Thoracic aorta (tissue), 2 donors: ENCODE measurements at regions not wholly inside any gene's neighbourhood (a gene's known extent, or its start where the extent isn't known, plus 50 kb on each side); places are given as distances from the start of the nearest gene placed in this dataset.

ENCODE experiments used
- ATAC-seq: fragments of 150-250 bp; one replicate; pipeline ENCODE4 v1.8.0; 2017; ENCODE audit warnings: low read depth; ENCODE audit not compliant: insufficient number of reproducible peaks, low FRiP score
- DNase-seq: peaks from one replicate; pipeline ENCODE4 v3.0.0-alpha.2; 2020; ENCODE audit warnings: low spot score
- H3K27ac ChIP-seq, 2 donors: fragments of 200-600 bp; sonication (generic); 1 replicate in 1 of 2; 2 replicates in 1 of 2; pipeline ENCODE4 v1.5.1; 2016; ENCODE audit warnings: mild to moderate bottlenecking in 2 of 2, moderate library complexity in 2 of 2
- H3K27me3 ChIP-seq: fragments of 200-600 bp; sonication (generic); replicated peaks from 2 replicates; pipeline ENCODE4 v1.6.0; 2016; ENCODE audit warnings: mild to moderate bottlenecking; ENCODE audit not compliant: insufficient read depth
- H3K36me3 ChIP-seq: fragments of 200-600 bp; sonication (generic); one replicate; pipeline ENCODE4 v1.5.1; 2016
- H3K4me1 ChIP-seq, 2 donors: fragments of 200-600 bp; sonication (generic); 1 replicate in 1 of 2; 2 replicates in 1 of 2; pipeline versions ENCODE4 v1.5.1 to v1.6.0; 2016; ENCODE audit warnings: low read depth in 2 of 2, mild to moderate bottlenecking in 1 of 2; ENCODE audit not compliant: control insufficient read depth in 1 of 2
- H3K4me3 ChIP-seq: fragments of 200-600 bp; sonication (generic); 2 replicates; pipeline ENCODE4 v1.5.1; 2016; ENCODE audit warnings: mild to moderate bottlenecking
- H3K9me3 ChIP-seq: fragments of 200-600 bp; sonication (generic); 2 replicates; pipeline ENCODE4 v1.5.1; 2016
- CTCF ChIP-seq: fragments of 200-600 bp; sonication (generic); IDR thresholded peaks from one replicate; pipeline ENCODE4 v1.5.1; 2019; ENCODE audit warnings: antibody characterized with exemption

- H3K27me3 ChIP-seq: no peaks in the 10 kb centered on the region
- H3K4me1 ChIP-seq: no peaks in the 10 kb centered on the region
- TF ChIP-seq CTCF: no peak
- no peak overlapping the region for H3K4me3 ChIP-seq
- no peaks in the 10 kb centered on the region for H3K36me3 ChIP-seq
- no peak for ATAC-seq
- H3K27ac ChIP-seq: no peak overlapping the region
- no peaks in the 10 kb centered on the region for H3K9me3 ChIP-seq
- DNase-seq: no peak
Observed at GRCh38 chr7:46953008-46953407, 628.9 kb downstream of the TNS3 start.

GRCh38 chr7:46949270-46949931 lies 632.5 kb downstream of the TNS3 start:
- no peak for TF ChIP-seq CTCF
- Histone ChIP-seq H3K36me3 (no peaks in the 10 kb centered on the region), H3K4me1 (no peaks in the 10 kb centered on the region), H3K27me3 (no peaks in the 10 kb centered on the region), H3K4me3 (no peak overlapping the region), H3K9me3 (no peaks in the 10 kb centered on the region), H3K27ac (no peak overlapping the region)
- ATAC-seq: no peak
- no peak for DNase-seq

DNA sequence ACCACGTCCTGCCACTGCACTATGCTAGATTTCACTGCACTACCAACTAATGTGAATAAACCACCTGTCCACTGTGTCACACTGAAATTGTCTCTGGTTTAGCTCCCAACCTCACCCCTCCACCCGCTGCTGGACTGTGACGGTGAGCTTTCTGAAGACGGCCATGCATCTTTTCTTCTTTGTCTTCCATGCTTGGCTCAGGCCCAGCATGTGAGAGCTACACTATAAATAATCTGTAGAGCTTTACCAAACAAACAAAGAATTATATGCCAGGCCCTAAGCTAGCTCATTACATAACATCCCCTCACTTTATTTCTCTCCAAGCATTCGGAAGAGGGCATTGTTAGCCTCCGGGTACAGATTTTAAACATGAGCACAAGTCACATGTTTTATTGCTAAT lies 633.2 kb downstream of the TNS3 start:
- H3K4me3 ChIP-seq: no peak overlapping the region
- H3K36me3 ChIP-seq: no peaks in the 10 kb centered on the region
- no peak for TF ChIP-seq CTCF
- no peak for ATAC-seq
- H3K27me3 ChIP-seq: no peaks in the 10 kb centered on the region
- no peak overlapping the region for H3K27ac ChIP-seq
- no peak for DNase-seq
- no peaks in the 10 kb centered on the region for H3K4me1 ChIP-seq
- no peaks in the 10 kb centered on the region for H3K9me3 ChIP-seq

DNA sequence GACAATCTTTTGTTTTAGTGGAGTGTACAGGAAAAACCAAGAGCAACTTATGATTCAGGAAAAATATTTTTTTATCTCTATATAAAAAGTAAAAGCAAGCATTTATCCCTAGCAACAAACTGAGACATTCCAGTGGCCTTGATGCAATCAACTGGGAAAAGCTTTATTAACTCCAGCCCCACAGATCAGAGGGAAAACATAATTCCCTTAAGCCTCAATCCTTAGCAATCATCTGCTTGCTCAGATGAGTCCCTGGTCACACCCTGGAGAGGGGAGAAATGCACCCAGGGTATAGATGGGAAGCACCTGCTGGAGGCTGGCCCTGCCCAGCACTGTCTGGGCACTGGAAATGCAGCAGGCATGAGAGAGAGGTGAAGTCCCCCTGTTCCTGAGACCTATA lies 636.6 kb downstream of the TNS3 start:
- H3K4me1 ChIP-seq: no peaks in the 10 kb centered on the region
- no peaks in the 10 kb centered on the region for H3K36me3 ChIP-seq
- TF ChIP-seq CTCF: no peak
- ATAC-seq (no peak), DNase-seq (no peak)
- H3K27ac ChIP-seq: no peak overlapping the region
- H3K4me3 ChIP-seq: no peak overlapping the region
- no peaks in the 10 kb centered on the region for H3K27me3 ChIP-seq
- H3K9me3 ChIP-seq: no peaks in the 10 kb centered on the region

- ATAC-seq (no peak), DNase-seq (no peak)
- Histone ChIP-seq H3K9me3 (no peaks in the 10 kb centered on the region), H3K4me1 (no peaks in the 10 kb centered on the region), H3K36me3 (no peaks in the 10 kb centered on the region), H3K27ac (no peak overlapping the region), H3K4me3 (no peak overlapping the region), H3K27me3 (no peaks in the 10 kb centered on the region)
- no peak for TF ChIP-seq CTCF
Observed at GRCh38 chr7:46943996-46944395, 637.9 kb downstream of the TNS3 start.
